Neutrophil (primary cell): ENCODE measurements at regions not wholly inside any gene's neighbourhood (a gene's known extent, or its start where the extent isn't known, plus 50 kb on each side); places are given as distances from the start of the nearest gene placed in this dataset.

Source experiments
- H3K27ac ChIP-seq: fragments of 200-600 bp; sonication (generic); 2 replicates; pipeline ENCODE4 v1.5.1; 2016; ENCODE audit warnings: mild to moderate bottlenecking, moderate library complexity
- H3K27me3 ChIP-seq: fragments of 200-600 bp; sonication (generic); 2 replicates; pipeline ENCODE4 v1.6.0; 2016; ENCODE audit warnings: mild to moderate bottlenecking
- H3K36me3 ChIP-seq: fragments of 200-600 bp; sonication (generic); 2 replicates; pipeline ENCODE4 v1.5.1; 2017
- H3K4me1 ChIP-seq, 2 experiments: fragments of 200-600 bp in 1 of 2; sonication (generic) in 1 of 2; 1 replicate in 1 of 2; 2 replicates in 1 of 2; pipeline versions ENCODE4 v1.5.1 to v1.6.1; 2013 to 2016; ENCODE audit warnings: low read depth in 1 of 2, low read length in 1 of 2, mild to moderate bottlenecking in 1 of 2, moderate library complexity in 1 of 2; ENCODE audit not compliant: control insufficient read depth in 1 of 2, insufficient read depth in 1 of 2
- H3K4me3 ChIP-seq, 2 experiments: fragments of 200-600 bp in 1 of 2; sonication (generic) in 1 of 2; 1 replicate in 1 of 2; 2 replicates in 1 of 2; pipeline ENCODE4 v1.5.1; 2013 to 2016; ENCODE audit warnings: low read depth in 1 of 2, low read length in 1 of 2, mild to moderate bottlenecking in 1 of 2, moderate library complexity in 1 of 2
- H3K9me3 ChIP-seq: fragments of 200-600 bp; sonication (generic); 2 replicates; pipeline ENCODE4 v1.5.1; 2016
- TF ChIP-seq, protein P1 (sequence below): fragments of 200-600 bp; sonication (generic); IDR thresholded peaks from 2 replicates; pipeline ENCODE4 v1.5.1; 2016; ENCODE audit warnings: antibody characterized with exemption

DNA sequence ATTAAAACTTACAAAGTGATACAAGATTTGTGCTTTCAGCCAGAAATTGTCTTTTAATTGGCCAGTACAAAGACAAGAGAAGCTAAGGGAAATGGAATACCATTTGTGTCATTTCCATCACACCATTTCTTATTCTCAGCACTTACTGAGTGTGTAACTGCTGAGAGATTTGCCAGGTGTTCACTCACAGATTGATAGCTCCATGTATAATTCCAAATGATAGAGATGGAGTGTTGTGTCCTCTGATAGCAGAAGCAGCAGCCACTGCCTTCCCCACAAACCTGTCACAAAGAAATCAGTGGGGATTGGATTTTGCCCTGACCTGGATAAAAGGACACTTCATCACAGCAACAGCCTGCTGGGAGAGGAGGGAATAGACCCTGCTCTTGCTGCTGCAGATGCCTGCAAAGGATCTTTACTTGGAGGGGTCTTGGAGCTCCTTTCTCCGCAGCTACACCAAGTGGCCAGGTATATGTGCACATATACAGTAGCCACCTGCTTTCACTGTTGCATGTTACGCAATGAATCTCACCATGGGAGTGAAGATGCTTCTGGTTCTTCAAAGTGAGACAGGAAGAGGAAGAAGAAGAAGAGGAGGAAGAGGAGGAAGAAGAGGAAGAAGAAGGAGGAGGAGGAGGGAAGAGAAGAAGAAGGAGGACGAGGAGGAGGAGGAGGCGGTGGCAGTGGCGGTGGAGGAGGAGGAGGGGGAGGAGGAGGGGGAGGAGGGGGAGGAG lies 78.7 kb upstream of the KCNJ15 start:
- peak overlapping the region; percentile 69 for H3K27ac ChIP-seq
- H3K27me3 ChIP-seq = no peaks in the 10 kb centered on the region
- H3K9me3 ChIP-seq = no peaks in the 10 kb centered on the region
- H3K36me3 ChIP-seq = no peaks in the 10 kb centered on the region
- no peak overlapping the region for H3K4me3 ChIP-seq
- TF ChIP-seq, protein P1, sequence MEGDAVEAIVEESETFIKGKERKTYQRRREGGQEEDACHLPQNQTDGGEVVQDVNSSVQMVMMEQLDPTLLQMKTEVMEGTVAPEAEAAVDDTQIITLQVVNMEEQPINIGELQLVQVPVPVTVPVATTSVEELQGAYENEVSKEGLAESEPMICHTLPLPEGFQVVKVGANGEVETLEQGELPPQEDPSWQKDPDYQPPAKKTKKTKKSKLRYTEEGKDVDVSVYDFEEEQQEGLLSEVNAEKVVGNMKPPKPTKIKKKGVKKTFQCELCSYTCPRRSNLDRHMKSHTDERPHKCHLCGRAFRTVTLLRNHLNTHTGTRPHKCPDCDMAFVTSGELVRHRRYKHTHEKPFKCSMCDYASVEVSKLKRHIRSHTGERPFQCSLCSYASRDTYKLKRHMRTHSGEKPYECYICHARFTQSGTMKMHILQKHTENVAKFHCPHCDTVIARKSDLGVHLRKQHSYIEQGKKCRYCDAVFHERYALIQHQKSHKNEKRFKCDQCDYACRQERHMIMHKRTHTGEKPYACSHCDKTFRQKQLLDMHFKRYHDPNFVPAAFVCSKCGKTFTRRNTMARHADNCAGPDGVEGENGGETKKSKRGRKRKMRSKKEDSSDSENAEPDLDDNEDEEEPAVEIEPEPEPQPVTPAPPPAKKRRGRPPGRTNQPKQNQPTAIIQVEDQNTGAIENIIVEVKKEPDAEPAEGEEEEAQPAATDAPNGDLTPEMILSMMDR = no peak
- H3K4me1 ChIP-seq = peaks cover 0 to 5% of the 10 kb centered on the region in 2 experiments

DNA sequence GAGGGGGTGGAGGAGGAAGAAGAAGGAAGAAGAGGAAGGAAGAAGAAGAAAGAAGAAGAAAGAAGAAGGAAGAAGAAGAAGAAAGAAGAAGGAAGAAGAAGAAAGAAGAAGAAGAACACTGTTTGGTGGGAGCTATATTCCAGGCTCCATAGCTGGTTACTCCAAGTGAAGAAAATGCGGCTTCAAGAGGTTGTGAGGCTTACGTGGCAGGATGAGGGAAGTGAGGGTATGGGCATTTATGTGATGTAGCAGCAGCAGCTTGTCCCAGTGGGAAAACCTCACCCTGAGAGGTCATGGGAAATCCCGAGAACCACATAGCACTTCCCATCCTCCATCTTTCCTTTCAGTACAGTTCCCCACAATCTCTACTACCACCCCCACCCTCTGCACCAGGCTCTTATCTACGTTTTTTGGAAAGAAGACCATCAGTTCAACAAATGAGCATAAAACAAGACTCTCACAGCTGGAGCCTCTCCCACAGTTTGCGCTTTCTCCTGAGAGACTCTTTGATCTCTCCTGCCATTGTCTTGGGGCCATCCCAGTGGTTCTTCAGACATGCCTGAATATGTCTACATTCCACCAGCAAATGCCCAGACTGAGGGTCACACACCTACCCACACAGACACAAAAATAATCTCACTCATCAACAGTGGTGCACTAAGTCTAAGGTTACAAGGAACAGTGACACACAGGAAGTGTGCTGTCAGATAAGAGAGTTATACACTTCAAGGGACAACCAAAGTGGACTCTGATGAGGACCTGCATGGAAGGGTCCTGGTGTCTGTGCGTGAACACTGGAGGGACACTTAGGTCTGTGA lies 77.9 kb upstream of the KCNJ15 start:
- TF ChIP-seq, protein P1 = no peak

DNA sequence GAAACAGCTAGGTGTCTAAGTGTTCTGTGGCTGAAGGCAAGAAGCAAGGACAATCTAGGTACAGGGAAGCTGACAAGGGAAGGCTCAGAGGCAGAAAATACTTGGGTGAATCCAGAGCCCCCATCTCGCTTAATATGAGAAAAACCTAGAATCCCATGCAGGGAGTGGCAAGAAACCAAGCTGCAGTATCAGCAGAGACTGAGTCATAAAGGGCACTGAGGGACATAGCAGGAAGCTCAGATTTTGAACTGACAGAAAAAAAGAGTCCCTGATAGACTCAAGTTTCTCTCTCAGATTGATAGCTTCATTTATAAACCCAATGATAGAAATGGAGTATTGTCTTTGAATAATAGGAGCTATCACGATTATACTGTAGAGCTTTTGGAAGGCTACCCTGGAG lies 77.3 kb upstream of the KCNJ15 start:
- peaks cover 0 to 5% of the 10 kb centered on the region in 2 experiments for H3K4me1 ChIP-seq
- H3K36me3 ChIP-seq = no peaks in the 10 kb centered on the region
- TF ChIP-seq, protein P1 = no peak
- no peaks in the 10 kb centered on the region for H3K9me3 ChIP-seq
- H3K27me3 ChIP-seq = no peaks in the 10 kb centered on the region
- H3K4me3 ChIP-seq = no peak overlapping the region
- H3K27ac ChIP-seq = peak overlapping the region; percentile 69

More for the DNA sequence above, 77.9 kb upstream of the KCNJ15 start:
- no peaks in the 10 kb centered on the region for H3K27me3 ChIP-seq
- H3K4me3 ChIP-seq = no peak overlapping the region
- no peaks in the 10 kb centered on the region for H3K9me3 ChIP-seq
- H3K4me1 ChIP-seq = peaks cover 0 to 5% of the 10 kb centered on the region in 2 experiments
- H3K27ac ChIP-seq = peak overlapping the region; percentile 69
- no peaks in the 10 kb centered on the region for H3K36me3 ChIP-seq

DNA sequence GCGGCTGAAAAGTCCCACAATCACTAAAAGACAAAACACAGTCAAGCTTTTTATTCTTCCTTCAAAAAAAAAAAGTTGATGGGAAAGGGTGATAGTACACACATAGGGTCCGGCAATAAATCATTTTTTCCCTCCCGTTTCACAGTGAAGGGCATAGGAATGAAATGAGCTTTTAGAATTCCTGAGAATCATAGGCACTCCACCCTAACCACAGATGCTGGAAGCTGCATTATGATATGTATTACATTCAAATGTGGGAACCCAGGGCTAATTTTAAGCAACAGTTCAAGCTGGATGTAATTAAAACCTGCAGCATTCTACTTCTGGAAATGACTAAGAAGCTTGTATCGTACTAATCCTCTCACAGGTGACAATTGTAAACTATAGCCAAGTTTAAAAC lies 75.7 kb upstream of the KCNJ15 start:
- no peaks in the 10 kb centered on the region for H3K36me3 ChIP-seq
- H3K9me3 ChIP-seq = no peaks in the 10 kb centered on the region
- no peak overlapping the region for H3K4me3 ChIP-seq
- TF ChIP-seq, protein P1 = no peak
- H3K27me3 ChIP-seq = no peaks in the 10 kb centered on the region
- peaks cover 0 to 5% of the 10 kb centered on the region in 2 experiments for H3K4me1 ChIP-seq
- no peak overlapping the region for H3K27ac ChIP-seq

DNA sequence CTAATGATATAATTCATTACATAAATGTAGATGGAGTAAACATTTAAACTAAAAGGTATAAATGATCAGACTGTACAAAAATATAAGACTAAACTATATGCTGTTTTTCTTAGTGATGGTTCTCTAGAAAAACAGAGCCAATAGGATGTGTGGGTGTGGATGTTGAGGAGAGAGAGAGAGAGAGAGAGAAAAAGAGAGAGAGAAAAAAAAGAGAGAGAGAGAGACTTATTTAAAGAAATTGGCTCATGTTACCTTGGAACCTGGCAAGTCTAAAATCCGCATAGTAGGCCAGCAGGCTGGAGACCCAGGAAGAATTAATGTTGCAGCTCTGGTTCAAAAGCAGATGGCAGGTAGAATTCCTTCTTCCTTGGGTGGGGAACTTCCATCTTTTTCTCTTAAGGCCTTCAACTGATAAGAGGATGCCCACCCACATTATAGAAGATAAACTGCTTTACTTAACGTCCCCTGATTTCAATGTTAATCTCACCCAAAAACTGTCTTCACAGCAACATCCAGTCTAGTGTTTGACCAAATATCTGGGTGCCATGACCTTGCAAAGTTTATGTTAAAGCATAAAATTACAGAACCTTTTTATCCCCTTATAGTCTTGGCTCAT lies 74.3 kb upstream of the KCNJ15 start:
- Histone ChIP-seq H3K9me3 (no peaks in the 10 kb centered on the region), H3K27me3 (no peaks in the 10 kb centered on the region), H3K27ac (no peak overlapping the region), H3K36me3 (no peaks in the 10 kb centered on the region), H3K4me1 (peaks cover 0 to 5% of the 10 kb centered on the region in 2 experiments), H3K4me3 (no peak overlapping the region)
- TF ChIP-seq, protein P1 = no peak
